A673 (cell line): ENCODE measurements at regions not wholly inside any gene's neighbourhood (a gene's known extent, or its start where the extent isn't known, plus 50 kb on each side); places are given as distances from the start of the nearest gene placed in this dataset.
"Not testable (repeated sequence)": the region's sequence is repeated elsewhere in the genome, so short reads cannot be mapped to it uniquely, and the experiment has no call there.

Source experiments
- BruUV-seq: library from RNA; stranded (reverse); fragments of 400-500 nt; replicated peaks from 2 replicates; lab custom pipeline; 2021; lab: Mats Ljungman, UMichigan
- CTCF ChIA-PET: fragments of 300-600 bp; sonication (Branson Sonifier 250); formaldehyde crosslinking; loops from one replicate; lab custom pipeline; 2022; ENCODE audit warnings: antibody characterized with exemption; lab: Charles Lee
- POLR2A ChIA-PET: fragments of 300-600 bp; sonication (Branson Sonifier 250); formaldehyde crosslinking; loops from one replicate; lab custom pipeline; 2022; ENCODE audit warnings: antibody characterized with exemption; ENCODE audit not compliant: low non-redundant PET; lab: Charles Lee
- DNase-seq: peaks from one replicate; pipeline ENCODE4 v3.0.0-alpha.2; 2015; ENCODE audit warnings: low spot score
- H3K27ac ChIP-seq: fragments of 200-600 bp; sonication (generic); 2 replicates; pipeline ENCODE4 v1.5.1; 2016; ENCODE audit warnings: mixed run types, low read depth, mild to moderate bottlenecking, mixed read lengths, antibody characterized with exemption, low read length; ENCODE audit not compliant: poor library complexity, severe bottlenecking
- H3K27me3 ChIP-seq: fragments of 200-600 bp; sonication (generic); replicated peaks from 2 replicates; pipeline ENCODE4 v1.6.1; 2017; ENCODE audit warnings: mixed run types, low read depth, mild to moderate bottlenecking, mixed read lengths, antibody characterized with exemption, low read length; ENCODE audit not compliant: insufficient read depth, poor library complexity
- H3K36me3 ChIP-seq: fragments of 200-600 bp; sonication (generic); 2 replicates; pipeline ENCODE4 v1.6.1; 2016; ENCODE audit warnings: mixed run types, mild to moderate bottlenecking, mixed read lengths, antibody characterized with exemption, low read length; ENCODE audit not compliant: insufficient read depth, poor library complexity, severe bottlenecking
- H3K4me1 ChIP-seq: fragments of 200-600 bp; sonication (generic); 2 replicates; pipeline ENCODE4 v1.6.1; 2017; ENCODE audit warnings: mixed run types, mild to moderate bottlenecking, mixed read lengths, antibody characterized with exemption, low read length; ENCODE audit not compliant: insufficient read depth, poor library complexity, severe bottlenecking
- H3K4me3 ChIP-seq: fragments of 200-600 bp; sonication (generic); 2 replicates; pipeline ENCODE4 v1.5.1; 2016; ENCODE audit warnings: low read depth, mixed run types, mild to moderate bottlenecking, mixed read lengths, low read length; ENCODE audit not compliant: poor library complexity, severe bottlenecking
- H3K9me3 ChIP-seq: fragments of 200-600 bp; sonication (generic); 2 replicates; pipeline ENCODE4 v1.6.1; 2016; ENCODE audit warnings: mixed run types, low read depth, mild to moderate bottlenecking, mixed read lengths, antibody characterized with exemption, low read length; ENCODE audit not compliant: poor library complexity, severe bottlenecking
- CTCF ChIP-seq: fragments of 300-800, 200-600 bp; sonication (generic); conservative IDR thresholded peaks from 2 replicates; pipeline ENCODE4 v1.5.1; 2017; ENCODE audit warnings: low read depth, mild to moderate bottlenecking, antibody characterized with exemption, low read length, moderate library complexity, mixed read lengths
- EZH2 ChIP-seq: fragments of 200-600 bp; sonication (generic); IDR thresholded peaks from 2 replicates; pipeline ENCODE4 v1.6.1; 2017; ENCODE audit warnings: borderline replicate concordance, low read depth, mild to moderate bottlenecking, mixed read lengths, antibody characterized with exemption, low read length; ENCODE audit not compliant: poor library complexity, severe bottlenecking
- intact Hi-C: fragments of 100-400 bp; cut with micrococcal nuclease; formaldehyde crosslinking; loops from one replicate; pipeline ENCODE4 v1.10.0; 2022; ENCODE audit not compliant: unreplicated experiment

- POLR2A ChIA-PET, result no interaction called here
- Histone ChIP-seq H3K27me3 (no peaks in the 10 kb centered on the region), H3K4me1 (peaks cover 7% of the 10 kb centered on the region), H3K27ac (no peak overlapping the region), H3K36me3 (no peaks in the 10 kb centered on the region), H3K9me3 (peaks cover 3% of the 10 kb centered on the region), H3K4me3 (no peak overlapping the region)
- intact Hi-C loops, result no loop called here
- TF ChIP-seq CTCF (no peak), EZH2 (no peak)
- CTCF ChIA-PET, result no interaction called here
- DNase-seq, result no peak
- no TSS peak for BruUV-seq
These were observed 66.1 kb upstream of the DLG1 start for GRCh38 chr3:197364410-197365071.

- TF ChIP-seq CTCF (no peak), EZH2 (no peak)
- H3K27me3 ChIP-seq, result no peaks in the 10 kb centered on the region
- DNase-seq, result no peak
- intact Hi-C loops, result no loop called here
- no peaks in the 10 kb centered on the region for H3K36me3 ChIP-seq
- peaks cover 7% of the 10 kb centered on the region for H3K9me3 ChIP-seq
- no peak overlapping the region for H3K27ac ChIP-seq
- CTCF ChIA-PET, result no interaction called here
- no TSS peak for BruUV-seq
- POLR2A ChIA-PET, result interaction anchor here (0.6 kb wide), 1 partner anchor 219 kb away, joined by 9 read pairs; no protein-coding TSS in a partner anchor
- H3K4me3 ChIP-seq, result no peak overlapping the region
- H3K4me1 ChIP-seq, result peaks cover 7% of the 10 kb centered on the region
These were observed 65.4 kb upstream of the DLG1 start for GRCh38 chr3:197363553-197364409.

- Histone ChIP-seq H3K4me1 (peaks cover 4% of the 10 kb centered on the region), H3K36me3 (no peaks in the 10 kb centered on the region), H3K27me3 (no peaks in the 10 kb centered on the region), H3K9me3 (peaks cover 7% of the 10 kb centered on the region), H3K27ac (no peak overlapping the region), H3K4me3 (no peak overlapping the region)
- BruUV-seq, result no TSS peak
- no peak for DNase-seq
- ChIA-PET POLR2A (no interaction called here), CTCF (no interaction called here)
- TF ChIP-seq CTCF, result no peak
- no peak for TF ChIP-seq EZH2
- intact Hi-C loops, result no loop called here
These were observed 63.7 kb upstream of the DLG1 start for GRCh38 chr3:197362081-197362480.

- POLR2A ChIA-PET, H3K4me1 ChIP-seq, H3K27me3 ChIP-seq, CTCF ChIA-PET, BruUV-seq, H3K9me3 ChIP-seq, H3K36me3 ChIP-seq, DNase-seq, H3K27ac ChIP-seq, intact Hi-C loops, H3K4me3 ChIP-seq: not testable (repeated sequence)
These were observed 61.7 kb upstream of the DLG1 start for GRCh38 chr3:197360095-197360494.

GRCh38 chr3:197359476-197359875 is 61.1 kb upstream of the DLG1 start:
- H3K36me3 ChIP-seq, intact Hi-C loops, H3K27ac ChIP-seq, BruUV-seq, H3K9me3 ChIP-seq, CTCF ChIA-PET, H3K27me3 ChIP-seq, POLR2A ChIA-PET, DNase-seq, H3K4me3 ChIP-seq, H3K4me1 ChIP-seq: not testable (repeated sequence)
